Tibial nerve (tissue), 4 donors: ENCODE measurements at regions not wholly inside any gene's neighbourhood (a gene's known extent, or its start where the extent isn't known, plus 50 kb on each side); places are given as distances from the start of the nearest gene placed in this dataset.

Experiments used
- DNase-seq, 2 donors: peaks; one replicate each; pipeline ENCODE4 v3.0.0-alpha.2; 2019; ENCODE audit warnings: low spot score in 2 of 2
- H3K27ac ChIP-seq, 4 donors: fragments of 200-600 bp; sonication (generic) in 3 of 4; one replicate each; pipeline ENCODE4 v1.5.1; 2017 to 2019; ENCODE audit warnings: mild to moderate bottlenecking in 1 of 4
- H3K27me3 ChIP-seq, 2 donors: fragments of 200-600 bp; sonication (generic) in 1 of 2; one replicate each; pipeline versions ENCODE4 v1.5.1 to v1.6.0; 2017 to 2019
- H3K36me3 ChIP-seq, 3 donors: fragments of 200-600 bp; sonication (generic); one replicate each; pipeline ENCODE4 v1.5.1; 2018 to 2019
- H3K4me1 ChIP-seq, 4 donors: fragments of 200-600 bp; sonication (generic) in 3 of 4; one replicate each; pipeline ENCODE4 v1.5.1; 2017 to 2019
- H3K4me3 ChIP-seq, 4 donors: fragments of 200-600 bp; sonication (generic) in 3 of 4; one replicate each; pipeline ENCODE4 v1.5.1; 2017 to 2019; ENCODE audit warnings: mild to moderate bottlenecking in 1 of 4, moderate library complexity in 1 of 4
- H3K9me3 ChIP-seq, 4 donors: fragments of 200-600 bp; sonication (generic) in 3 of 4; one replicate each; pipeline ENCODE4 v1.5.1; 2017 to 2019
- CTCF ChIP-seq, 5 experiments: fragments of 200-600 bp in 3 of 5; fragments of 450-650 bp in 2 of 5; sonication (generic) in 3 of 5; IDR thresholded peaks; one replicate each; pipeline ENCODE4 v1.5.1; 2016 to 2019; ENCODE audit warnings: antibody characterized with exemption in 5 of 5, mild to moderate bottlenecking in 3 of 5, moderate library complexity in 2 of 5
- EP300 ChIP-seq, 2 donors: sonication (generic); formaldehyde crosslinking; IDR thresholded peaks; one replicate each; pipeline ENCODE4 v1.6.1; 2017; ENCODE audit warnings: antibody characterized with exemption in 2 of 2, mild to moderate bottlenecking in 1 of 2
- POLR2A ChIP-seq, 2 donors: fragments of 450-650 bp; IDR thresholded peaks; one replicate each; pipeline ENCODE4 v1.6.1; 2017; ENCODE audit warnings: antibody characterized with exemption in 2 of 2, mild to moderate bottlenecking in 2 of 2, moderate library complexity in 2 of 2
- WGBS, 2 donors: methylation state at CpG; one replicate each; pipeline ENCODE4 v1.1.5; 2018; 5-methylcytosine and 5-hydroxymethylcytosine counted together

GRCh38 chr12:47362126-47362705, 282.5 kb upstream of the AMIGO2 start:
- no peaks in the 10 kb centered on the region for H3K36me3 ChIP-seq
- WGBS, 2 donors, result 83 to 86% methylated on average over 3 of the region's 3 CpGs

GRCh38 chr12:47361389-47362021, 281.7 kb upstream of the AMIGO2 start:
- Histone ChIP-seq H3K9me3 (no peaks in the 10 kb centered on the region), H3K4me3 (no peak overlapping the region), H3K4me1 (peaks cover 0 to 6% (median 0%) of the 10 kb centered on the region in 4 donors), H3K27ac (peak overlapping the region in 2 of 4 donors; percentile 58 to 75), H3K27me3 (no peaks in the 10 kb centered on the region), H3K36me3 (no peaks in the 10 kb centered on the region)
- WGBS, 2 donors, result 60 to 62% methylated on average over 7 of the region's 7 CpGs
- no peak for DNase-seq
- no peak for TF ChIP-seq EP300 (IDR thresholded peaks at IDR 0.05)
- no peak for TF ChIP-seq POLR2A (IDR thresholded peaks at IDR 0.05)
- no peak for TF ChIP-seq CTCF (IDR thresholded peaks at IDR 0.05)

More at GRCh38 chr12:47362126-47362705, 282.5 kb upstream of the AMIGO2 start:
- Histone ChIP-seq H3K27ac (peak overlapping the region in 1 of 4 donors; percentile 75), H3K4me3 (no peak overlapping the region), H3K4me1 (peaks cover 0 to 6% (median 0%) of the 10 kb centered on the region in 4 donors), H3K27me3 (no peaks in the 10 kb centered on the region), H3K9me3 (no peaks in the 10 kb centered on the region)
- TF ChIP-seq EP300 (IDR thresholded peaks at IDR 0.05), result no peak
- TF ChIP-seq CTCF (IDR thresholded peaks at IDR 0.05), result no peak
- no peak for TF ChIP-seq POLR2A (IDR thresholded peaks at IDR 0.05)
- no peak for DNase-seq

GRCh38 chr12:47360771-47361388, 281.1 kb upstream of the AMIGO2 start:
- H3K4me3 ChIP-seq, result peak overlapping the region in 1 of 4 donors; percentile 11

GRCh38 chr12:47360093-47360480, 280.3 kb upstream of the AMIGO2 start:
- peaks cover 0 to 6% (median 0%) of the 10 kb centered on the region in 4 donors for H3K4me1 ChIP-seq
- TF ChIP-seq POLR2A (IDR thresholded peaks at IDR 0.05) (no peak), EP300 (IDR thresholded peaks at IDR 0.05) (no peak), CTCF (IDR thresholded peaks at IDR 0.05) (no peak)
- H3K27me3 ChIP-seq, result no peaks in the 10 kb centered on the region
- 66 to 81% methylated on average over 1 of the region's 1 CpG for WGBS, 2 donors
- DNase-seq, result no peak
- no peaks in the 10 kb centered on the region for H3K36me3 ChIP-seq
- H3K9me3 ChIP-seq, result no peaks in the 10 kb centered on the region
- no peak overlapping the region for H3K4me3 ChIP-seq
- H3K27ac ChIP-seq, result peak overlapping the region in 1 of 4 donors; percentile 75

More at GRCh38 chr12:47360771-47361388, 281.1 kb upstream of the AMIGO2 start:
- Histone ChIP-seq H3K9me3 (no peaks in the 10 kb centered on the region), H3K4me1 (peaks cover 0 to 6% (median 0%) of the 10 kb centered on the region in 4 donors), H3K27me3 (no peaks in the 10 kb centered on the region), H3K27ac (peak overlapping the region in 3 of 4 donors; percentile 55 to 75 (median 58)), H3K36me3 (no peaks in the 10 kb centered on the region)
- DNase-seq, result no peak
- TF ChIP-seq POLR2A (IDR thresholded peaks at IDR 0.05), result no peak
- no peak for TF ChIP-seq CTCF (IDR thresholded peaks at IDR 0.05)
- no peak for TF ChIP-seq EP300 (IDR thresholded peaks at IDR 0.05)
- 35 to 42% methylated on average over 4 of the region's 4 CpGs for WGBS, 2 donors
